Mucosa of stomach (tissue), 1 donor: ENCODE measurements at regions not wholly inside any gene's neighbourhood (a gene's known extent, or its start where the extent isn't known, plus 50 kb on each side); places are given as distances from the start of the nearest gene placed in this dataset.

ENCODE experiments used
- H3K27me3 ChIP-seq: one replicate; pipeline ENCODE4 v1.7.0; 2013; ENCODE audit warnings: mild to moderate bottlenecking, low read length; ENCODE audit not compliant: control insufficient read depth, insufficient read depth
- H3K36me3 ChIP-seq: one replicate; pipeline ENCODE4 v1.7.0; 2013; ENCODE audit warnings: low read length; ENCODE audit not compliant: control insufficient read depth, insufficient read depth
- H3K4me1 ChIP-seq: one replicate; pipeline ENCODE4 v1.7.0; 2013; ENCODE audit warnings: mild to moderate bottlenecking, low read length; ENCODE audit not compliant: control insufficient read depth, insufficient read depth
- H3K4me3 ChIP-seq: one replicate; pipeline ENCODE4 v1.7.0; 2013; ENCODE audit warnings: low read length
- H3K9ac ChIP-seq: one replicate; pipeline ENCODE4 v1.7.0; 2013; ENCODE audit warnings: mild to moderate bottlenecking, low read length, moderate library complexity
- H3K9me3 ChIP-seq: one replicate; pipeline ENCODE4 v1.7.0; 2013; ENCODE audit warnings: mild to moderate bottlenecking, low read length, moderate library complexity; ENCODE audit not compliant: control insufficient read depth
- donor health status: Pancreatic carcinoma.

- no peaks in the 10 kb centered on the region for H3K4me1 ChIP-seq
- H3K27me3 ChIP-seq: no peaks in the 10 kb centered on the region
- H3K36me3 ChIP-seq: no peaks in the 10 kb centered on the region
- H3K9ac ChIP-seq: no peak overlapping the region
- H3K4me3 ChIP-seq: no peak overlapping the region
- no peaks in the 10 kb centered on the region for H3K9me3 ChIP-seq
Measured at GRCh38 chr12:91423693-91424050, 241.1 kb upstream of the DCN start.

- Histone ChIP-seq H3K9me3 (no peaks in the 10 kb centered on the region), H3K4me1 (no peaks in the 10 kb centered on the region), H3K4me3 (no peak overlapping the region), H3K9ac (no peak overlapping the region), H3K27me3 (no peaks in the 10 kb centered on the region), H3K36me3 (no peaks in the 10 kb centered on the region)
Measured at GRCh38 chr12:91422811-91423692, 240.4 kb upstream of the DCN start.

- H3K4me3 ChIP-seq: no peak overlapping the region
- H3K4me1 ChIP-seq: no peaks in the 10 kb centered on the region
- H3K27me3 ChIP-seq: no peaks in the 10 kb centered on the region
Measured at GRCh38 chr12:91422127-91422526, 239.5 kb upstream of the DCN start.

GRCh38 chr12:91419809-91420208, 237.2 kb upstream of the DCN start:
- H3K9ac ChIP-seq: no peak overlapping the region
- H3K36me3 ChIP-seq: no peaks in the 10 kb centered on the region
- H3K4me3 ChIP-seq: no peak overlapping the region
- no peaks in the 10 kb centered on the region for H3K9me3 ChIP-seq
- no peaks in the 10 kb centered on the region for H3K4me1 ChIP-seq
- H3K27me3 ChIP-seq: no peaks in the 10 kb centered on the region

More at GRCh38 chr12:91422127-91422526, 239.5 kb upstream of the DCN start:
- Histone ChIP-seq H3K9ac (no peak overlapping the region), H3K36me3 (no peaks in the 10 kb centered on the region), H3K9me3 (no peaks in the 10 kb centered on the region)

GRCh38 chr12:91418221-91419090, 235.8 kb upstream of the DCN start:
- no peak overlapping the region for H3K9ac ChIP-seq
- H3K9me3 ChIP-seq: no peaks in the 10 kb centered on the region
- no peak overlapping the region for H3K4me3 ChIP-seq
- H3K27me3 ChIP-seq: no peaks in the 10 kb centered on the region
- peaks cover 3% of the 10 kb centered on the region for H3K4me1 ChIP-seq
- H3K36me3 ChIP-seq: no peaks in the 10 kb centered on the region

GRCh38 chr12:91417650-91418049, 235.0 kb upstream of the DCN start:
- H3K27me3 ChIP-seq: no peaks in the 10 kb centered on the region
- no peak overlapping the region for H3K4me3 ChIP-seq
- no peaks in the 10 kb centered on the region for H3K36me3 ChIP-seq
- H3K4me1 ChIP-seq: peaks cover 3% of the 10 kb centered on the region
- no peaks in the 10 kb centered on the region for H3K9me3 ChIP-seq
- no peak overlapping the region for H3K9ac ChIP-seq

- no peaks in the 10 kb centered on the region for H3K9me3 ChIP-seq
- no peak overlapping the region for H3K4me3 ChIP-seq
- H3K9ac ChIP-seq: no peak overlapping the region
- H3K36me3 ChIP-seq: no peaks in the 10 kb centered on the region
- H3K4me1 ChIP-seq: peaks cover 3% of the 10 kb centered on the region
- no peaks in the 10 kb centered on the region for H3K27me3 ChIP-seq
Measured at GRCh38 chr12:91414636-91415035, 232.0 kb upstream of the DCN start.

GRCh38 chr12:91413581-91414546, 231.2 kb upstream of the DCN start:
- Histone ChIP-seq H3K4me1 (peaks cover 3% of the 10 kb centered on the region), H3K9me3 (no peaks in the 10 kb centered on the region), H3K27me3 (no peaks in the 10 kb centered on the region), H3K9ac (no peak overlapping the region), H3K4me3 (no peak overlapping the region), H3K36me3 (no peaks in the 10 kb centered on the region)

- Histone ChIP-seq H3K27me3 (no peaks in the 10 kb centered on the region), H3K4me1 (no peaks in the 10 kb centered on the region), H3K9ac (no peak overlapping the region), H3K9me3 (no peaks in the 10 kb centered on the region), H3K36me3 (no peaks in the 10 kb centered on the region), H3K4me3 (no peak overlapping the region)
Measured at GRCh38 chr12:91406920-91407341, 224.3 kb upstream of the DCN start.

GRCh38 chr12:91404441-91404840, 221.8 kb upstream of the DCN start:
- Histone ChIP-seq H3K4me3 (no peak overlapping the region), H3K4me1 (no peaks in the 10 kb centered on the region), H3K27me3 (no peaks in the 10 kb centered on the region)

GRCh38 chr12:91401190-91401589, 218.6 kb upstream of the DCN start:
- Histone ChIP-seq H3K9me3 (no peaks in the 10 kb centered on the region), H3K9ac (no peak overlapping the region), H3K4me1 (no peaks in the 10 kb centered on the region), H3K36me3 (no peaks in the 10 kb centered on the region), H3K27me3 (no peaks in the 10 kb centered on the region), H3K4me3 (no peak overlapping the region)

More at GRCh38 chr12:91404441-91404840, 221.8 kb upstream of the DCN start:
- H3K9me3 ChIP-seq: no peaks in the 10 kb centered on the region
- no peaks in the 10 kb centered on the region for H3K36me3 ChIP-seq
- no peak overlapping the region for H3K9ac ChIP-seq
